Stimulated activated naive CD8-positive, alpha-beta T cell treated with anti-CD3 and anti-CD28 coated beads, Interleukin-15, Interleukin-2, amounts not matched to agents 100 ng/mL and 50 ng/mL, for 24 hours (primary cell): ENCODE measurements at regions not wholly inside any gene's neighbourhood (a gene's known extent, or its start where the extent isn't known, plus 50 kb on each side); places are given as distances from the start of the nearest gene placed in this dataset.

Experiments used
- H3K27ac Mint-ChIP-seq: one replicate; pipeline ENCODE4 v1.8.0; 2021; ENCODE audit warnings: mild to moderate bottlenecking, mixed read lengths
- H3K27me3 Mint-ChIP-seq: one replicate; pipeline ENCODE4 v1.8.0; 2021; ENCODE audit warnings: mixed read lengths
- H3K36me3 Mint-ChIP-seq: one replicate; pipeline ENCODE4 v1.8.0; 2021; ENCODE audit warnings: low read depth, mixed read lengths
- H3K4me1 Mint-ChIP-seq: one replicate; pipeline ENCODE4 v1.8.0; 2021; ENCODE audit warnings: low read depth, mixed read lengths
- H3K4me3 Mint-ChIP-seq: one replicate; pipeline ENCODE4 v1.8.0; 2021; ENCODE audit warnings: mild to moderate bottlenecking, mixed read lengths
- H3K9me3 Mint-ChIP-seq: one replicate; pipeline ENCODE4 v1.8.0; 2021; ENCODE audit warnings: mixed read lengths

DNA sequence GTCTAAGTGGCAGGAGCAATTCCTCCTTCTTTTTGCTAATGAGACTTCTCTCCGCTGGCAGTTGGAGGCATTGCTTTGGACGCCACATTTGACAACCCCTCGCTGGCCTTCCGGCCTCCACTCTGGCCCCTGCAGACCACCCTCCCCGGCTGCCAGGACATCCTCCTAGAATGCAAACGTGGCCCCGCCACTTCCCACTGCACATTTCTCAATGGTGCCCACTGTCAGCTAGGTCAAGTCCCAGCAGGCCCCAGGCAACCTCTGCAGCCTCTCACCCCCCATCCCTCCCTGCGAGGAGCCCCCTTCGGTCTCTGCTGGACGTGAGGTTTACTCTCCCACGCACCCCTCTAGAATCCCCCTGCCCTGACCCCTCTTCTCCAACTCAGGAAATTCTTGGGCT, 250.3 kb downstream of the FOXL1 start:
- no peak overlapping the region for H3K27ac Mint-ChIP-seq
- no peaks in the 10 kb centered on the region for H3K9me3 Mint-ChIP-seq
- no peaks in the 10 kb centered on the region for H3K36me3 Mint-ChIP-seq
- H3K4me3 Mint-ChIP-seq, result no peak overlapping the region
- no peaks in the 10 kb centered on the region for H3K4me1 Mint-ChIP-seq
- H3K27me3 Mint-ChIP-seq, result peaks cover 53% of the 10 kb centered on the region

DNA sequence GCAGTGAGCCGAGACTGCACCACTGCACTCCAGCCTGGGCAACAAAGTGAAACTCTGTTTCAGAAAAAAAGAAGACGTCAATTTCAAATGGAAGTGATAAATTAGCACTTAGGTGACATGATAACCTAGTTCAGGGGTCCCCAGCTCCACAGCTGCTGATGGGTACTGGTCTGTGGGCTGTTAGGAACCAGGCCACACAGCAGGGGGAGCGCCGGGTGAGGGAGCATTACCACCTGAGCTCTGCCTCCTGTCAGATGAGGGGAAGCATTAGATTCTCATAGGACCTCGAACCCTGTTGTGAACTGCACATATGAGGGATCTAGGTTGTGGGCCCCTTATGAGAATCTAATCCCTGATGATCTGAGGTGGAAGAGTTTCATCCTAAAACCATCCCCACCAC, 253.0 kb downstream of the FOXL1 start:
- Mint-ChIP-seq H3K27me3 (peaks cover 34% of the 10 kb centered on the region), H3K36me3 (no peaks in the 10 kb centered on the region), H3K9me3 (no peaks in the 10 kb centered on the region), H3K4me3 (no peak overlapping the region), H3K27ac (no peak overlapping the region), H3K4me1 (no peaks in the 10 kb centered on the region)

DNA sequence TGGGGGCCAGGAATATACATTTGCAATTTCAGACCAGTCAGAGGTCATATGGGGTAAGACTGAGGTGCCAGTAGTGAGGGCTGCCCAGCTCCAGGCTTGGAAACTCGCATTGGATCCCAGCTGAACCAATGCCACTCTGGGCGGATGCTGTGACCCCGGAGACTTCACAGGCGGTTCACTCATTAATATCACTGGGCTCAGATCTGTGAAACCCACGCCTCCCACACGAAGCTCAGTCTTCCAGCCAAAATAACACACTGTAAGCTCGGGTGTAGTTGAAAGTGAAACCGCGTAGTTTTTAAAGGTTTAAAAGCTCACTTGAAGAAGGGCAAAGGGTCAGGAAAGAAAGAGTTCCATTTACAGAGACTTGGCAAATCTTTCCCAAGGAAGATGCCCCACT, 254.8 kb downstream of the FOXL1 start:
- no peak overlapping the region for H3K27ac Mint-ChIP-seq
- no peaks in the 10 kb centered on the region for H3K4me1 Mint-ChIP-seq
- H3K9me3 Mint-ChIP-seq, result no peaks in the 10 kb centered on the region
- no peaks in the 10 kb centered on the region for H3K36me3 Mint-ChIP-seq
- H3K4me3 Mint-ChIP-seq, result no peak overlapping the region
- H3K27me3 Mint-ChIP-seq, result peaks cover 18% of the 10 kb centered on the region

DNA sequence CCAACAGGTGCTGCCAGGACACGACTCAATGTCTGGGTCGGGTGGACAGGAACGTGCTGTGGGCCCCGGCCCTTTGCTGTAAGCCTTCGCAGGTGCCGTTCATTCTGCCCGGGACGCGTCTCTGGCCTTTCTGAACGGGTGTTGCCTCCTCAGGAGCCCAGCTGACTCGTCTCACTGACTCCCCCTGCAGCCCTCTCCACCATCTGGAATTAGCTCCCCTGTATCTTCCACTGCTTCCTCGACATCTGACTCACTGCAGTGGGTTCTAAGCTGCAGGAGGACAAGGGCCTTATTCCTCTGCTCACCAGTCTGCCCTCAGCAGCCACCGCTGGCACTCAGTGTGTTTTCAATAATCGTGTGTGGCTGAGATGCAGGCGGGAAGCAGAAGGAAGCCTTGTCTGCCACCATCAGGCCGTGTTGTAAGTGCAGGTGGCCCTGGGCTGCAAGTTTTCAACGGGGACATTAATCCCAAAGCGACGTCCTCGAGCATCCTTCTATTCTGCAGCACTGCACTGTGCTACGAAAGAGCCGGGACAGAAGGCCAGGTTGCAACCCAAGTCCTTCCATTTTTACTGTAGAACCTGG, 256.2 kb downstream of the FOXL1 start:
- no peak overlapping the region for H3K27ac Mint-ChIP-seq
- no peak overlapping the region for H3K4me3 Mint-ChIP-seq
- H3K27me3 Mint-ChIP-seq, result peaks cover 8% of the 10 kb centered on the region
- no peaks in the 10 kb centered on the region for H3K4me1 Mint-ChIP-seq
- no peaks in the 10 kb centered on the region for H3K36me3 Mint-ChIP-seq
- H3K9me3 Mint-ChIP-seq, result no peaks in the 10 kb centered on the region

DNA sequence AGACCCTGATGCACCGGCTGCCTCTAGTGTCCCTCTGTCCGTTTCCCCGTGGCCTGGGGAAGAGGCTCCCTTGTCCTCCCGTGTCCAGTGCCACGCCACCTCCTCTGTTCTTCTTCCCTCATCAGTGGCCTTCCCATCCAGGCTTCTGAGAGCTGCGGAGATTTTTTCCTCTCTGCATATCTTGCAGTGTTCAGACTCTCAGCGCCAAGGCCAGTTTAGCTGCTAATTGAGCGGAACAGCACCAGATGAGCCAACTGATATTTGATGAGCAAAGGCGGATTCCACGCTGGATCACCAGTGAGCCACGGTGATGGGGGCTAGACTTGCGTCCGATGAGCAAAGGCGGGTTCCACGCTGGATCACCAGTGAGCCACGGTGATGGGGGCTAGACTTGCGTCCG, 257.6 kb downstream of the FOXL1 start:
- Mint-ChIP-seq H3K27me3 (peaks cover 6% of the 10 kb centered on the region), H3K9me3 (no peaks in the 10 kb centered on the region), H3K27ac (no peak overlapping the region), H3K4me1 (no peaks in the 10 kb centered on the region), H3K4me3 (no peak overlapping the region), H3K36me3 (no peaks in the 10 kb centered on the region)

DNA sequence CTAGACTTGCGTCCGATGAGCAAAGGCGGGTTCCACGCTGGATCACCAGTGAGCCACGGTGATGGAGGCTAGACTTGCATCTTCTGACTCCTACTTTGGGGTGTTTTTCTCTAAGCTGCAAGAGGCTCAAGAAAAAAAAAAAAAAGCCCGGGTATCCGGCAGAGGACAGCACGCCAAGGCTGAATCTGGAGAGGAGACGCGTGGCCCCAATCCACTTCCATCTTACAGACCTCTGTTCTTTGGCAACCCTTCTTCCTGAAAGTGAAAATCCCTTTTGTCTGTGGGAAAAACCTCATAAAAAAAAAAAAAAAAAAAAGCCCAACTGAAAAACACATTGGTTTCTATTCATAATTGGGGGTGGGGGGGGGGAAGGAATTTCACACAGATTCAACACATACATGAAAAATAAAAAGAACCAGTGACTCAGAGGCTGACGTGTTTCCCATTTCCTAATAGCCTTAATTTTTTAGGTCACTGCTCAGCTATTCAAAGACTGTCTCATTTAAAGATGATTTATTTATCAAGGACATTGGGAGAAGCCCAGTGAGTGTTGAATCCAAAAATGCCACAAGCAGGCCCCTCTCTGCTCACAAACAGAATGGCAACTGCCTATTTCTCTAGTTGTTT, 258.3 kb downstream of the FOXL1 start:
- Mint-ChIP-seq H3K36me3 (no peaks in the 10 kb centered on the region), H3K27ac (no peak overlapping the region), H3K9me3 (no peaks in the 10 kb centered on the region), H3K27me3 (peaks cover 6% of the 10 kb centered on the region), H3K4me1 (no peaks in the 10 kb centered on the region), H3K4me3 (no peak overlapping the region)

DNA sequence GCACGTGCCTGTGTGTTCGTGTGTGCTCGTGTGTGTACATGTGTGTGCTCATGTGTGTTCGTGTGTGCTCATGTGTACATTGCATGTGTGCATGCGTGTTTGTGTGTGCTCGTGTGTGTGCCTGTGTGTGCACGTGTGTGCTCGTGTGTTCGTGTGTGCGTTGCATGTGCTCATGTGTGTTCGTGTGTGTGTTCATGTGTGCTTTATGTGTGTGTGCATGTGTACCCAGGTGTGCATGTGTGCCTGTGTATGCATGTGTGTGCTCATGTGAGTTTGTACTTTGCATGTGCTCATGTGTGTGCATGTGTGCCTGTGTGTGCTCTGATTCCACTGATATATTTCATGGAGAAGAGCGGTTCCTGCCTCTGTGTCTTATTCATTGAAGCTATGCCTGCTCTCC, 265.5 kb downstream of the FOXL1 start:
- Mint-ChIP-seq H3K27me3 (no peaks in the 10 kb centered on the region), H3K9me3 (peaks cover 4% of the 10 kb centered on the region), H3K27ac (no peak overlapping the region), H3K4me1 (no peaks in the 10 kb centered on the region), H3K36me3 (no peaks in the 10 kb centered on the region), H3K4me3 (no peak overlapping the region)

DNA sequence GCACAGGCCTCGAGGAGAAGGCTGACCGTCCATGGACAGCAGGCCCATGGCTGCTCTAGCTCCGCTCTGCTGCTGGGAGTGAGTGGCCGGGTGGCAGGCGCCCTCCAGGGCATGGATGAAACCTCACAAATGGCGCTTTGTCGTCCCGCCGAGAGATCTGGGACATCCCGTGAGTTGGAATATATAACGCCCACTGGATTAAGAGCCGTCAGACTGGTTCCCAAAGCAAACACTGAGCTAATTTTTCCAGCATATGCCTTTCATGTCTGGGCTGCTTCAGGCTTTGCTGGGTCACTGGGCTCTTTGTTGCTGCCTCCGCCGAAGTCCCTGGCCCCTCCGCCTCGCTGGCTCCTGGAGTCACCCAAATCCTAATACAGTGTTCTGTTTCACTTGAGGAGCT, 266.3 kb downstream of the FOXL1 start:
- Mint-ChIP-seq H3K27me3 (peaks cover 4% of the 10 kb centered on the region), H3K4me3 (no peak overlapping the region), H3K9me3 (peaks cover 4% of the 10 kb centered on the region), H3K27ac (no peak overlapping the region), H3K36me3 (no peaks in the 10 kb centered on the region), H3K4me1 (no peaks in the 10 kb centered on the region)

DNA sequence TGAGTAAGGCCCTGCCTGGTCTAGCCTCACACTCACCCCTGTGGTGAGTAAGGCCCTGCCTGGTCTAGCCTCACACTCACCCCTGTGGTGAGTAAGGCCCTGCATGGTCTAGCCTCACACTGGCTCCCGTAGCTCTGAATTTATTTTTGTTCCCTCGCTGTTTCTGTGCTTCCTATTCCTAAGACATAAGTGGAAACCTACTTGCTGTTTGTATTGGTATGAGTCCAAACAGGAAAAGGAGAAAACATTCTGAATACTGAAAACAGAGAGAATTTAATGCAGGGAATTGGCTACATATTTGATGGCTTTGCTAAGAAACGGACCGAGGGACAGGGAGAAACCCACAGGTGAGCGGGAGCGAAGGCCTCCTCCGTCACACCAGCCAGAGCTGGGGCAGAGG, 267.8 kb downstream of the FOXL1 start:
- H3K9me3 Mint-ChIP-seq, result peaks cover 4% of the 10 kb centered on the region
- no peaks in the 10 kb centered on the region for H3K36me3 Mint-ChIP-seq
- H3K27ac Mint-ChIP-seq, result no peak overlapping the region
- H3K27me3 Mint-ChIP-seq, result peaks cover 4% of the 10 kb centered on the region
- no peak overlapping the region for H3K4me3 Mint-ChIP-seq
- H3K4me1 Mint-ChIP-seq, result no peaks in the 10 kb centered on the region

DNA sequence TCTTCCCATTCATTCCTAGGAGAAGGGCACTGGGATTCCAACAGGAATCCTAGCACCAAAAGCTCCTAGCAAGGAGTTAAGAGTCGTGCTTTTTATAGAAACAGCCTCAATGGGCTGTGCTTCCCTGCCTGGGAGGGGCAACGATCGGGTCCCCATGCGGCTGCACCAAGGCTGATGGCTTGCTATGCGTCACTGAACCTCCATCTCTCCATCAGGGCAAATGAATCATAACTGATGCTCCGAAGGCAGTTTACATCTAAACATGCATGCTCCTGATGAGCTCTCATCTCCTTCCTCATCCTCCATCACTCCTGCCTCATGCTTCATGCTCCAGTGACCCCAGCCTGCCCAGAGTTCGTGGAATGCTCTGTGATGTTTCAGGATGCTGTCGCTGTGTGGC, 270.5 kb downstream of the FOXL1 start:
- Mint-ChIP-seq H3K4me1 (no peaks in the 10 kb centered on the region), H3K4me3 (no peak overlapping the region), H3K27me3 (peaks cover 5% of the 10 kb centered on the region), H3K27ac (no peak overlapping the region), H3K9me3 (peaks cover 2% of the 10 kb centered on the region), H3K36me3 (no peaks in the 10 kb centered on the region)

DNA sequence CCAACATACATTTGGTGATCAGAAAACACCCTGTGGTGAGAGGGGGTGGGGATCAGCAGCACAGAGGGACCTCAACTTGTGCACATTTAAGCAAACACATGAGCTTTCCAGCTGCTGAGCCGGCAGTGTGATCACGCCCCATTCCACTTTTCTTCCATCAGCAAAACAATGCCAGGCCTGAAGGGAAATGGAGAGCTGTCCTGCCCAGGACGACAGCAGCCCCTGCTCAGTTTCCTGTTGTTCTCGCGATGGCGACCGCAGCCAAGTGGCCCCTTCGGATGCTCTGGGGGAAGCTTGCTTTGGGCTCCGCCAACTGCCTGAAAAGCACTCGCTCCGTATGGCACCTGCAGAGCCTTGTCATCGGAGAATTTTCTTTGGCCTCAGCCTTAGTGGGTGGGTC, 272.3 kb downstream of the FOXL1 start:
- no peaks in the 10 kb centered on the region for H3K4me1 Mint-ChIP-seq
- peaks cover 8% of the 10 kb centered on the region for H3K27me3 Mint-ChIP-seq
- H3K9me3 Mint-ChIP-seq, result no peaks in the 10 kb centered on the region
- H3K27ac Mint-ChIP-seq, result no peak overlapping the region
- no peak overlapping the region for H3K4me3 Mint-ChIP-seq
- H3K36me3 Mint-ChIP-seq, result no peaks in the 10 kb centered on the region

DNA sequence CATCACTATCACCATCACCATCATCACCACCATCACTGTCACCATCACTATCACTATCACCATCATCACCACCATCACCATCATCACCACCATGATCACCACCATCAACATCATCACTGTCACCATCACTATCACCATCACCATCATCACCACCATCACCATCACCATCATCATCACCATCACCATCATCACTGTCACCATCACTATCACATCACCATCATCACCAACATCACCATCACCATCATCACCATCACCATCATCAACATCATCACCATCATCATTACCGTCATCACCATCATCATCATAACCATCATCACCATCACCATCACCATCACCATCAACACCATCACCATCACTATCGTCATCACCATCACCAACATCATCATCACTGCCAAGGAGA, 273.8 kb downstream of the FOXL1 start:
- Mint-ChIP-seq H3K4me3 (no peak overlapping the region), H3K36me3 (no peaks in the 10 kb centered on the region), H3K27ac (no peak overlapping the region), H3K4me1 (no peaks in the 10 kb centered on the region), H3K27me3 (peaks cover 8% of the 10 kb centered on the region), H3K9me3 (no peaks in the 10 kb centered on the region)

DNA sequence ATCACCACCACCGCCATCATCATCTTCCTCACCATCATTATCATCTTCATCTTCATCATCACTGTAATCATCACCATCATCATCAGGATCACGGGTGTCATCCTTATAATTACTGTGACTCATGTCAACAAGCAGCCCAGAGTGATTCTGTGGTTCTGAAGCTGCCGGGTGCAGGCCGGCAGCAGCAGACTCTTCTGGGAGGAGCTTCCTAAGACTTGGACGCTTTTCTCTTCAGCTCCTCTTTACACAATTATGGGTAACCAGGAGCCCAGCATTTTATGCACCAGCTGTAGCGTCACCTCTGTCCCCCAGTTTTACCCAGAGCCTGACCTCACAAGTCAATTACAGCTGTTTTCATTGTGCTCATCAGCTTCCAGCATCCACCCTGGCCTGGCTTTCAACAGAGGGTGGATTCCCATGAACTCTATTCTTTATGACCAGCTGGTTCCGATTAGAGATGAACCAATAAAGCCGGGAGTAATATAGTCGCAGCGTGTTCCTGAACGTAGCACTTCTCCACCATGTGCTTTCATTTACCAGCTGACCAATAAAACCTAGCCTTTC, 275.8 kb downstream of the FOXL1 start:
- Mint-ChIP-seq H3K4me3 (no peak overlapping the region), H3K27ac (no peak overlapping the region), H3K27me3 (peaks cover 5% of the 10 kb centered on the region), H3K9me3 (no peaks in the 10 kb centered on the region), H3K4me1 (no peaks in the 10 kb centered on the region), H3K36me3 (no peaks in the 10 kb centered on the region)

DNA sequence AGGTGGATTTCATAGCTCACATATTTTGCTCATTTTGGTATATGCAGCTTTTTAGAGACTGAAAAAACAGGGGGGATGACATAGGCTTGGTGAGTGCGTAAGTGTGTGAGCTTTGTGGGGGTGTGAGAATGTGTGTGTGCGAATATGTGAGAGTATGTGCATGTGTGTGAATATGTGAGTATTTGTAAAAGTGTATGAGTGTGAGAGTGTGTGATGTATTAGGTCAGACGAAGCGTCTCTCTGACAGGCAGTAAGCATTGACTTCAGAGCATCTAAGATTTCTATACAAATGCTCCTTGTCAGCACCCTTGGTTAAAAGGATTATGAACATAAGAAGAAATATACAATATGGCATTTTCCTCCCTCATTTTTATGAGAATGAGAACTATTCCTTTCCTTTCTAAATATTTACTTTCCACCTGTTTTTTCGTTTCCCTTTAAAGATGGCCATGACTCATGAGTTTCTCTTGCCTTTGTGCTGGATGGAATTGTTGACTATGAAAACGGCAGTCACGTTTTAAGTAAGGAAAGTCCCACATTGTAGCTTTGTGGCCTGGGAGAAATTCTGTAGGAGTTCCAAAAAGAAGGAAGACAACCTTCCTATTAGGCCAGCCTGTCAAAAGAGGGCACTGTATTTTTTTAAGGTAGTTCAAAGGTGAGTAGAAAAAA, 276.4 kb downstream of the FOXL1 start:
- no peak overlapping the region for H3K27ac Mint-ChIP-seq
- H3K4me3 Mint-ChIP-seq, result no peak overlapping the region
- no peaks in the 10 kb centered on the region for H3K36me3 Mint-ChIP-seq
- H3K9me3 Mint-ChIP-seq, result no peaks in the 10 kb centered on the region
- peaks cover 4% of the 10 kb centered on the region for H3K27me3 Mint-ChIP-seq
- H3K4me1 Mint-ChIP-seq, result no peaks in the 10 kb centered on the region

DNA sequence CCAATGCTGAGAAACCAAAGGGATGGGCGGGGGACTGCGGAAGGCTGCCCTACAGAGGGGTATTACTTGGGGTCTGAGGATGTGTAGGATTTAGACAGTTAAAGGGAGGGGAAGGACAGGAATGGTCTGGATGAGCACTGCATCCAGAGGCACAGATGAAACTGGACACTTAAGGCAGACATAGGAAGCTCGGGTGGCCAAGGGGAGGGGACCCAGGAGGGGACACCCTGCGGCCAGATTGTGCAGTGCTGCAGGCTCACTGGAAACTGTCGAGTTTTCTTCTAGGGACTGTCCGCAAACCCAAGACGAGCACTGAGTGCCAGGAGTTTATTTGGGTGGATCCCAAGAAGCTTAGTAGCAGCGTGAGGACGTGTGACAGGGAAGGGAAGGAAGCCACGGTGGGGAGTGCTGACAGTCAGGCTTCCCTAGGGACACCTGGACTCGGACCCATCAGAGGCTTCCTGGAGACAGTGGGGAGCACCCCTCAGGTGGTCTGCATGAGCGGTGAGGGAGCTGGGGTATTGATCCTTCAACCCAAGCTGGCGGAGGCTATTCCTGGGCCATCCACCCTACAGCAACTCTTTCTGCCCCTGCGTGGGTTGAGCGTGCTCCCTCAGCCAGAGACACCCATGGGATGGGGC, 278.7 kb downstream of the FOXL1 start:
- H3K36me3 Mint-ChIP-seq, result no peaks in the 10 kb centered on the region
- H3K4me3 Mint-ChIP-seq, result no peak overlapping the region
- no peaks in the 10 kb centered on the region for H3K4me1 Mint-ChIP-seq
- no peaks in the 10 kb centered on the region for H3K9me3 Mint-ChIP-seq
- H3K27ac Mint-ChIP-seq, result no peak overlapping the region
- H3K27me3 Mint-ChIP-seq, result peaks cover 4% of the 10 kb centered on the region
